Fibroblast of lung (primary cell): ENCODE measurements at regions not wholly inside any gene's neighbourhood (a gene's known extent, or its start where the extent isn't known, plus 50 kb on each side); places are given as distances from the start of the nearest gene placed in this dataset.

ENCODE experiments used
- DNase-seq, 2 donors: peaks; one replicate each; pipeline versions ENCODE4 v3.0.0 to v3.0.0-alpha.2; 2010; ENCODE audit warnings: low read depth in 2 of 2
- H2AFZ ChIP-seq: 2 replicates; pipeline ENCODE4 v1.5.1; 2012; ENCODE audit warnings: low read length, control low read depth, inconsistent platforms
- H3K27ac ChIP-seq: 2 replicates; pipeline ENCODE4 v1.5.1; 2011; ENCODE audit warnings: low read length, control low read depth; ENCODE audit not compliant: insufficient read depth
- H3K27me3 ChIP-seq: 2 replicates; pipeline ENCODE4 v1.5.1; 2011; ENCODE audit warnings: mild to moderate bottlenecking, low read length; ENCODE audit not compliant: control insufficient read depth, insufficient read depth
- H3K36me3 ChIP-seq: 2 replicates; pipeline ENCODE4 v1.5.1; 2011; ENCODE audit warnings: low read length; ENCODE audit not compliant: control insufficient read depth, insufficient read depth
- H3K4me1 ChIP-seq: 2 replicates; pipeline ENCODE4 v1.5.1; 2011; ENCODE audit warnings: low read length; ENCODE audit not compliant: control insufficient read depth, insufficient read depth; ENCODE audit errors: extremely low read depth
- H3K4me2 ChIP-seq: 2 replicates; pipeline ENCODE4 v1.5.1; 2011; ENCODE audit warnings: low read length, control low read depth; ENCODE audit not compliant: insufficient read depth; ENCODE audit errors: extremely low read depth
- H3K4me3 ChIP-seq, 4 experiments: fragments of 200-600 bp in 1 of 4; sonication (generic) in 1 of 4; replicated peaks in 1 of 4; 2 replicates each; pipeline ENCODE4 v1.5.1; 2011 to 2016; ENCODE audit warnings: low read length in 4 of 4, low read depth in 3 of 4, mild to moderate bottlenecking in 3 of 4, control low read depth in 2 of 4, inconsistent platforms in 1 of 4, mixed read lengths in 1 of 4; ENCODE audit not compliant: insufficient read depth in 1 of 4; ENCODE audit errors: control extremely low read depth in 1 of 4
- H3K79me2 ChIP-seq: 2 replicates; pipeline ENCODE4 v1.5.1; 2012; ENCODE audit warnings: mild to moderate bottlenecking, low read length, inconsistent platforms; ENCODE audit not compliant: control insufficient read depth, insufficient read depth
- H3K9ac ChIP-seq: 2 replicates; pipeline ENCODE4 v1.5.1; 2011; ENCODE audit warnings: mild to moderate bottlenecking, low read length, control low read depth; ENCODE audit not compliant: insufficient read depth
- H3K9me3 ChIP-seq: 2 replicates; pipeline ENCODE4 v1.5.1; 2012; ENCODE audit warnings: low read depth, low read length; ENCODE audit not compliant: control insufficient read depth, insufficient read depth
- H4K20me1 ChIP-seq: 2 replicates; pipeline ENCODE4 v1.5.1; 2011; ENCODE audit warnings: low read length; ENCODE audit not compliant: control insufficient read depth, insufficient read depth; ENCODE audit errors: extremely low read depth
- EZH2 ChIP-seq: IDR thresholded peaks from 2 replicates; pipeline ENCODE4 v1.5.1; 2012; ENCODE audit warnings: low read length, control low read depth, mild to moderate bottlenecking; ENCODE audit errors: missing control alignments
- TF ChIP-seq, protein P1 (sequence below), 2 donors: IDR thresholded peaks in 1 of 2; conservative IDR thresholded peaks in 1 of 2; 1 replicate in 1 of 2; 2 replicates in 1 of 2; pipeline ENCODE4 v1.5.1; 2011 to 2012; ENCODE audit warnings: low read length in 2 of 2, control low read depth in 1 of 2, inconsistent platforms in 1 of 2, low read depth in 1 of 2, mild to moderate bottlenecking in 1 of 2

DNA sequence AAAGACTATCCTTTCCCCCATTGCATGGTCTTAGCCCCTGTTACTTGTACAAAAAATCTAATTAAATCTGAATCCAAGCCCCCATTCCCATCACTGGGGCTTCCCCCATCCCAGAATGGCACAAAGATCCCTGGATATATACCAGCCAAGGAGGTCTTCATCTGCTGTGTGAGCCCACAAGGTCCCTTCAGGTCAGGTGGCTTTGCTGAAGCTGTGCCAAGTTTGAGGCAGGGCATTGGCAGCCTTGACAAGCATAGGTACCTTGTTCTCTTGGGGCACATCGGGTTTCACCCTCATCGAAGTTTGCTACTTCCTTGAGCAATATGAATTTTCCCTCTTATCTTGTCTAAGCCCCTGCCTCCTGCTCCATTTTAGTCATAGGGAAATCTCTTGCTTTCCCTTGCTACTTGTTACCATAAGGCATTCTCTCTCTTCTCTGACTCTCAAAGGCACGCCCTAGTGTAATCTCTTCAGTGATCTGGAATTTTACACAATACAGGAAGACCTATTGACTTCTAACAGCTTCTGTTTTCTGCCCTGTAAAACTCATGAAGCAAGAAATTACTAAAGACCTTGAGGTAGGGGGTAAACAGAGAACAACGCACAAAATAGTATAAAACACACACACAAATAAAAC lies 71.4 kb upstream of the COG2 start:
- H3K79me2 ChIP-seq = no peaks in the 10 kb centered on the region
- H3K4me2 ChIP-seq = no peak overlapping the region
- H3K27ac ChIP-seq = no peak overlapping the region
- TF ChIP-seq, protein P1, sequence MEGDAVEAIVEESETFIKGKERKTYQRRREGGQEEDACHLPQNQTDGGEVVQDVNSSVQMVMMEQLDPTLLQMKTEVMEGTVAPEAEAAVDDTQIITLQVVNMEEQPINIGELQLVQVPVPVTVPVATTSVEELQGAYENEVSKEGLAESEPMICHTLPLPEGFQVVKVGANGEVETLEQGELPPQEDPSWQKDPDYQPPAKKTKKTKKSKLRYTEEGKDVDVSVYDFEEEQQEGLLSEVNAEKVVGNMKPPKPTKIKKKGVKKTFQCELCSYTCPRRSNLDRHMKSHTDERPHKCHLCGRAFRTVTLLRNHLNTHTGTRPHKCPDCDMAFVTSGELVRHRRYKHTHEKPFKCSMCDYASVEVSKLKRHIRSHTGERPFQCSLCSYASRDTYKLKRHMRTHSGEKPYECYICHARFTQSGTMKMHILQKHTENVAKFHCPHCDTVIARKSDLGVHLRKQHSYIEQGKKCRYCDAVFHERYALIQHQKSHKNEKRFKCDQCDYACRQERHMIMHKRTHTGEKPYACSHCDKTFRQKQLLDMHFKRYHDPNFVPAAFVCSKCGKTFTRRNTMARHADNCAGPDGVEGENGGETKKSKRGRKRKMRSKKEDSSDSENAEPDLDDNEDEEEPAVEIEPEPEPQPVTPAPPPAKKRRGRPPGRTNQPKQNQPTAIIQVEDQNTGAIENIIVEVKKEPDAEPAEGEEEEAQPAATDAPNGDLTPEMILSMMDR (conservative IDR thresholded peaks at IDR 0.05 in 1 of 2, IDR thresholded peaks at IDR 0.05 in 1 of 2; ENCODE audit: low read depth in 1 of 2, low read length in 2 of 2) = no peak
- H3K4me1 ChIP-seq = no peaks in the 10 kb centered on the region
- no peak for DNase-seq
- H4K20me1 ChIP-seq = no peaks in the 10 kb centered on the region
- H3K9ac ChIP-seq = no peak overlapping the region
- no peak overlapping the region for H3K4me3 ChIP-seq
- H3K9me3 ChIP-seq = no peaks in the 10 kb centered on the region
- H2AFZ ChIP-seq = no peak overlapping the region
- H3K27me3 ChIP-seq = no peaks in the 10 kb centered on the region
- no peaks in the 10 kb centered on the region for H3K36me3 ChIP-seq

DNA sequence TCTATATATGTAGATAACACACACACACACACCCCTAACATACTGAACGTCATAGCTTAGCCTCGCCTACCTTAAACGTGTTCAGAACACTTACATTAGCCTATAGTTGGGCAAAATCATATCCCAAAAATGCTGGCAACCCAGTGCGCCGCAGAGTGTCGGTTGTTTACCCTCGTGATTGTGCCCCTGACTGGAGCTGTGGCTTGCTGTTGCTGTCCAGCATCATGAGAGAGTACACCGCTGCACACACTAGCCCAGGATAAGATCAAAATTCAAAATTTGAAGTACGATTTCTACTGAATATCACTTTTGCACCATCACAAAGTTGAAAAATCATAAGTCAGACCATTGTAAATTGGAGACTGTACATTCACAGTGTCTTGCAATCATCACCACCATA lies 73.1 kb upstream of the COG2 start:
- Histone ChIP-seq H3K36me3 (no peaks in the 10 kb centered on the region), H3K9ac (no peak overlapping the region), H3K4me1 (no peaks in the 10 kb centered on the region), H3K4me3 (no peak overlapping the region), H2AFZ (no peak overlapping the region), H3K9me3 (no peaks in the 10 kb centered on the region), H3K27me3 (no peaks in the 10 kb centered on the region), H3K4me2 (no peak overlapping the region), H4K20me1 (no peaks in the 10 kb centered on the region), H3K27ac (no peak overlapping the region), H3K79me2 (no peaks in the 10 kb centered on the region)
- DNase-seq = no peak
- TF ChIP-seq, protein P1 (conservative IDR thresholded peaks at IDR 0.05 in 1 of 2, IDR thresholded peaks at IDR 0.05 in 1 of 2; ENCODE audit: low read depth in 1 of 2, low read length in 2 of 2) = no peak
- TF ChIP-seq EZH2 = no peak

DNA sequence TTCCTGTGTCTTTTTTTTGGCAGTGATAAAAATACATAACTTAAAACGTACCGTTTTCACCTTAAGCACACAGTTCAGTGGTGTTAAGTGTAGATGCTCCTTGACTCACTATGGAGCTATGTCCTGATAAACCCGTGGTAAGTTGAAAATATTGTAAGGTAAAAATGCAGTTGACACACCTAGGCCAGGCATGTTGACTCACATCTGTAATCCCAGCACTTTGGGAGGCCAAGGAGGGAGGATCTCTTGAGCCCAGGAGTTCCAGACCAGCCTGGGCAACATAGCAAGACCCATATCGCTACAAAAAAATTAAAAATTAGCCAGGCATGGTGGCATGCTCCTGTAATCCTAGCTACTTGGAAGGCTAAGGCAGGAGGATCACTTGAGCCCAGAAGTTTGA lies 73.6 kb upstream of the COG2 start:
- DNase-seq = peak in 1 of 2 donors; percentile 9
- Histone ChIP-seq H3K4me1 (no peaks in the 10 kb centered on the region), H3K79me2 (no peaks in the 10 kb centered on the region), H3K27ac (no peak overlapping the region), H3K9ac (no peak overlapping the region), H3K9me3 (no peaks in the 10 kb centered on the region), H3K36me3 (no peaks in the 10 kb centered on the region), H3K27me3 (no peaks in the 10 kb centered on the region), H4K20me1 (no peaks in the 10 kb centered on the region), H2AFZ (no peak overlapping the region), H3K4me2 (no peak overlapping the region), H3K4me3 (no peak overlapping the region)
- TF ChIP-seq EZH2 = no peak
- TF ChIP-seq, protein P1 (conservative IDR thresholded peaks at IDR 0.05 in 1 of 2, IDR thresholded peaks at IDR 0.05 in 1 of 2; ENCODE audit: low read depth in 1 of 2, low read length in 2 of 2) = no peak
